Mesenchymal stem cell (in vitro differentiated cells and primary cell): ENCODE measurements at regions not wholly inside any gene's neighbourhood (a gene's known extent, or its start where the extent isn't known, plus 50 kb on each side); places are given as distances from the start of the nearest gene placed in this dataset.
A peak's percentile ranks its signal among the peaks of the same experiment; 100 is the strongest.

Experiments used
- DNase-seq: peaks from one replicate; pipeline ENCODE4 v3.0.0-alpha.2; 2013
- H2AFZ ChIP-seq: one replicate; pipeline ENCODE4 v1.6.1; 2013; ENCODE audit warnings: low read depth, mild to moderate bottlenecking, control low read depth, inconsistent platforms, low read length, moderate library complexity
- H2AK5ac ChIP-seq: 2 replicates; pipeline ENCODE4 v1.6.1; 2013; ENCODE audit warnings: low read length, moderate library complexity, mild to moderate bottlenecking, inconsistent platforms; ENCODE audit not compliant: severe bottlenecking
- H2BK120ac ChIP-seq: one replicate; pipeline ENCODE4 v1.6.1; 2013; ENCODE audit warnings: low read depth, mild to moderate bottlenecking, inconsistent platforms, low read length, moderate library complexity
- H2BK12ac ChIP-seq, 2 experiments: one replicate each; pipeline ENCODE4 v1.6.1; 2013; ENCODE audit warnings: inconsistent platforms in 2 of 2, low read length in 2 of 2, mild to moderate bottlenecking in 2 of 2, moderate library complexity in 2 of 2, control low read depth in 1 of 2
- H2BK15ac ChIP-seq: one replicate; pipeline ENCODE4 v1.6.1; 2013; ENCODE audit warnings: mild to moderate bottlenecking, low read depth, inconsistent platforms; ENCODE audit not compliant: poor library complexity, severe bottlenecking
- H2BK5ac ChIP-seq: 2 replicates; pipeline ENCODE4 v1.6.1; 2013; ENCODE audit warnings: low read depth, mild to moderate bottlenecking, low read length, control low read depth, inconsistent platforms; ENCODE audit not compliant: poor library complexity, severe bottlenecking
- H3K14ac ChIP-seq, 2 experiments: one replicate each; pipeline ENCODE4 v1.6.1; 2013; ENCODE audit warnings: inconsistent platforms in 2 of 2, low read length in 2 of 2, control low read depth in 1 of 2, mild to moderate bottlenecking in 1 of 2, moderate library complexity in 1 of 2
- H3K18ac ChIP-seq, 2 experiments: one replicate each; pipeline ENCODE4 v1.6.1; 2013; ENCODE audit warnings: inconsistent platforms in 2 of 2, low read length in 2 of 2, control low read depth in 1 of 2, low read depth in 1 of 2, mild to moderate bottlenecking in 1 of 2
- H3K23ac ChIP-seq, 2 experiments: one replicate each; pipeline ENCODE4 v1.6.1; 2013; ENCODE audit warnings: inconsistent platforms in 2 of 2, low read length in 2 of 2, mild to moderate bottlenecking in 2 of 2, moderate library complexity in 2 of 2, control low read depth in 1 of 2
- H3K27ac ChIP-seq: 2 replicates; pipeline ENCODE4 v1.5.1; 2013; ENCODE audit warnings: mild to moderate bottlenecking, moderate library complexity, low read length, control low read depth, inconsistent platforms; ENCODE audit not compliant: poor library complexity, severe bottlenecking
- H3K27me3 ChIP-seq, 2 experiments: 2 replicates each; pipeline versions ENCODE4 v1.6.1 to v1.7.0; 2013; ENCODE audit warnings: low read length in 2 of 2, mild to moderate bottlenecking in 2 of 2, moderate library complexity in 2 of 2, control low read depth in 1 of 2, inconsistent platforms in 1 of 2; ENCODE audit not compliant: control insufficient read depth in 1 of 2, insufficient read depth in 1 of 2
- H3K36me3 ChIP-seq, 2 experiments: 2 replicates each; pipeline versions ENCODE4 v1.6.1 to v1.7.0; 2013; ENCODE audit warnings: low read length in 2 of 2, control low read depth in 1 of 2, inconsistent platforms in 1 of 2, low read depth in 1 of 2, mild to moderate bottlenecking in 1 of 2; ENCODE audit not compliant: insufficient read depth in 2 of 2, control insufficient read depth in 1 of 2
- H3K4ac ChIP-seq, 2 experiments: one replicate each; pipeline ENCODE4 v1.6.1; 2013; ENCODE audit warnings: inconsistent platforms in 2 of 2, low read length in 2 of 2, mild to moderate bottlenecking in 2 of 2, moderate library complexity in 2 of 2, control low read depth in 1 of 2, low read depth in 1 of 2
- H3K4me1 ChIP-seq: 2 replicates; pipeline ENCODE4 v1.6.1; 2013; ENCODE audit warnings: low read depth, low read length, control low read depth; ENCODE audit not compliant: control insufficient read depth, insufficient read depth
- H3K4me2 ChIP-seq: 2 replicates; pipeline ENCODE4 v1.6.1; 2013; ENCODE audit warnings: low read length, mild to moderate bottlenecking, inconsistent platforms; ENCODE audit not compliant: poor library complexity, severe bottlenecking
- H3K4me3 ChIP-seq, 2 experiments: 2 replicates each; pipeline versions ENCODE4 v1.5.1 to v1.7.0; 2013; ENCODE audit warnings: low read length in 2 of 2, mild to moderate bottlenecking in 2 of 2, control low read depth in 1 of 2, low read depth in 1 of 2; ENCODE audit not compliant: insufficient read depth in 1 of 2
- H3K79me1 ChIP-seq: replicated peaks from 2 replicates; pipeline ENCODE4 v1.6.1; 2013; ENCODE audit warnings: mild to moderate bottlenecking, control low read depth, low read length, inconsistent platforms; ENCODE audit not compliant: poor library complexity, severe bottlenecking
- H3K9ac ChIP-seq: 2 replicates; pipeline ENCODE4 v1.7.0; 2013; ENCODE audit warnings: mild to moderate bottlenecking, low read length, moderate library complexity
- H3K9me3 ChIP-seq: 2 replicates; pipeline ENCODE4 v1.7.0; 2013; ENCODE audit warnings: mild to moderate bottlenecking, low read length; ENCODE audit not compliant: control insufficient read depth
- H4K8ac ChIP-seq: one replicate; pipeline ENCODE4 v1.6.1; 2013; ENCODE audit warnings: inconsistent platforms, mild to moderate bottlenecking, low read length, moderate library complexity
- H4K91ac ChIP-seq: one replicate; pipeline ENCODE4 v1.6.1; 2013; ENCODE audit warnings: mild to moderate bottlenecking, low read length, inconsistent platforms
- WGBS: methylation state at CpG from one replicate; pipeline ENCODE4 v1.1.7; 2013; ENCODE audit warnings: mixed read lengths; 5-methylcytosine and 5-hydroxymethylcytosine counted together

GRCh38 chr1:83807231-83807630 is 191.7 kb downstream of the TTLL7 start:
- Histone ChIP-seq H4K8ac (no peak overlapping the region), H2BK120ac (no peak overlapping the region), H4K91ac (no peak overlapping the region), H2BK12ac (no peak overlapping the region), H3K27ac (no peak overlapping the region), H2BK15ac (no peak overlapping the region), H3K9me3 (no peaks in the 10 kb centered on the region), H3K14ac (no peak overlapping the region), H2BK5ac (no peak overlapping the region), H3K79me1 (no peaks in the 10 kb centered on the region), H3K9ac (no peak overlapping the region), H3K23ac (no peak overlapping the region), H3K27me3 (no peaks in the 10 kb centered on the region), H3K4ac (no peak overlapping the region), H2AFZ (no peak overlapping the region), H3K4me2 (no peak overlapping the region), H2AK5ac (no peak overlapping the region), H3K36me3 (no peaks in the 10 kb centered on the region), H3K4me3 (no peak overlapping the region), H3K18ac (no peak overlapping the region), H3K4me1 (no peaks in the 10 kb centered on the region)
- DNase-seq: peak; percentile 47
- no CpG with 5 or more reads among the region's 1 CpG for WGBS

GRCh38 chr1:83805921-83806320 is 193.0 kb downstream of the TTLL7 start:
- no peak overlapping the region for H2AFZ ChIP-seq
- no peak overlapping the region for H3K9ac ChIP-seq
- no peaks in the 10 kb centered on the region for H3K9me3 ChIP-seq
- H2AK5ac ChIP-seq: no peak overlapping the region
- no peak overlapping the region for H2BK5ac ChIP-seq
- H2BK120ac ChIP-seq: no peak overlapping the region
- H3K4me2 ChIP-seq: no peak overlapping the region
- H2BK12ac ChIP-seq: no peak overlapping the region
- H3K4me1 ChIP-seq: no peaks in the 10 kb centered on the region
- no peak overlapping the region for H3K4ac ChIP-seq
- no peak overlapping the region for H3K23ac ChIP-seq
- H3K27me3 ChIP-seq: no peaks in the 10 kb centered on the region
- no peak for DNase-seq
- WGBS: 86% methylated on average over 4 of the region's 4 CpGs
- no peak overlapping the region for H4K91ac ChIP-seq
- H3K79me1 ChIP-seq: no peaks in the 10 kb centered on the region
- no peak overlapping the region for H3K4me3 ChIP-seq
- no peak overlapping the region for H3K18ac ChIP-seq
- H2BK15ac ChIP-seq: no peak overlapping the region
- H3K27ac ChIP-seq: no peak overlapping the region
- H3K14ac ChIP-seq: no peak overlapping the region
- no peak overlapping the region for H4K8ac ChIP-seq
- no peaks in the 10 kb centered on the region for H3K36me3 ChIP-seq

GRCh38 chr1:83802460-83803152 is 196.3 kb downstream of the TTLL7 start:
- H3K9ac ChIP-seq: no peak overlapping the region
- 90% methylated on average over 7 of the region's 8 CpGs for WGBS
- no peak for DNase-seq

GRCh38 chr1:83802023-83802422 is 196.9 kb downstream of the TTLL7 start:
- no peak overlapping the region for H2BK15ac ChIP-seq
- H2AFZ ChIP-seq: no peak overlapping the region
- DNase-seq: no peak
- H3K36me3 ChIP-seq: no peaks in the 10 kb centered on the region
- H4K8ac ChIP-seq: no peak overlapping the region
- no peaks in the 10 kb centered on the region for H3K4me1 ChIP-seq
- H3K27me3 ChIP-seq: no peaks in the 10 kb centered on the region
- no peak overlapping the region for H3K14ac ChIP-seq
- 79% methylated on average over 2 of the region's 3 CpGs for WGBS
- no peaks in the 10 kb centered on the region for H3K79me1 ChIP-seq
- no peak overlapping the region for H2AK5ac ChIP-seq
- H3K18ac ChIP-seq: no peak overlapping the region
- H2BK120ac ChIP-seq: no peak overlapping the region
- H3K4me3 ChIP-seq: no peak overlapping the region
- H3K23ac ChIP-seq: no peak overlapping the region
- no peak overlapping the region for H3K9ac ChIP-seq
- no peak overlapping the region for H4K91ac ChIP-seq
- no peaks in the 10 kb centered on the region for H3K9me3 ChIP-seq
- H2BK12ac ChIP-seq: no peak overlapping the region
- no peak overlapping the region for H3K4ac ChIP-seq
- H3K27ac ChIP-seq: no peak overlapping the region
- H3K4me2 ChIP-seq: no peak overlapping the region
- no peak overlapping the region for H2BK5ac ChIP-seq

More at GRCh38 chr1:83802460-83803152, 196.3 kb downstream of the TTLL7 start:
- no peak overlapping the region for H3K4me3 ChIP-seq
- no peak overlapping the region for H4K91ac ChIP-seq
- H3K4ac ChIP-seq: no peak overlapping the region
- no peak overlapping the region for H2BK120ac ChIP-seq
- H2AK5ac ChIP-seq: no peak overlapping the region
- H3K14ac ChIP-seq: no peak overlapping the region
- no peak overlapping the region for H2BK15ac ChIP-seq
- H3K27ac ChIP-seq: no peak overlapping the region
- no peak overlapping the region for H4K8ac ChIP-seq
- no peaks in the 10 kb centered on the region for H3K4me1 ChIP-seq
- no peak overlapping the region for H3K18ac ChIP-seq
- no peak overlapping the region for H2AFZ ChIP-seq
- H3K9me3 ChIP-seq: no peaks in the 10 kb centered on the region
- no peaks in the 10 kb centered on the region for H3K79me1 ChIP-seq
- no peak overlapping the region for H2BK12ac ChIP-seq
- H3K27me3 ChIP-seq: no peaks in the 10 kb centered on the region
- H2BK5ac ChIP-seq: no peak overlapping the region
- H3K4me2 ChIP-seq: no peak overlapping the region
- no peak overlapping the region for H3K23ac ChIP-seq
- no peaks in the 10 kb centered on the region for H3K36me3 ChIP-seq
